COLO668 (cell line): ENCODE measurements at regions not wholly inside any gene's neighbourhood (a gene's known extent, or its start where the extent isn't known, plus 50 kb on each side); places are given as distances from the start of the nearest gene placed in this dataset.

Experiments used
- DNase-seq: peaks from one replicate; lab custom pipeline; 2025; ENCODE audit not compliant: unreplicated experiment; lab: John Stamatoyannopoulos, UW

- DNase-seq = no peak
These were observed 311.5 kb upstream of the PDE4D start for GRCh38 chr5:60205071-60205470.

- no peak for DNase-seq
These were observed 303.0 kb upstream of the PDE4D start for GRCh38 chr5:60196385-60197113.

GRCh38 chr5:60195551-60195950 lies 302.0 kb upstream of the PDE4D start:
- DNase-seq = no peak

GRCh38 chr5:60195083-60195482 lies 301.6 kb upstream of the PDE4D start:
- DNase-seq = no peak

- DNase-seq = no peak
These were observed 291.9 kb upstream of the PDE4D start for GRCh38 chr5:60185231-60186099.

- DNase-seq = no peak
These were observed 291.1 kb upstream of the PDE4D start for GRCh38 chr5:60184606-60185005.

GRCh38 chr5:60183881-60184280 lies 290.4 kb upstream of the PDE4D start:
- DNase-seq = no peak

GRCh38 chr5:60178101-60178500 lies 284.6 kb upstream of the PDE4D start:
- no peak for DNase-seq

GRCh38 chr5:60177596-60177995 lies 284.1 kb upstream of the PDE4D start:
- no peak for DNase-seq

- DNase-seq = no peak
These were observed 280.1 kb upstream of the PDE4D start for GRCh38 chr5:60173667-60174066.

- no peak for DNase-seq
These were observed 270.2 kb upstream of the PDE4D start for GRCh38 chr5:60163762-60164161.

GRCh38 chr5:60162441-60162840 lies 268.9 kb upstream of the PDE4D start:
- no peak for DNase-seq

- DNase-seq = no peak
These were observed 267.9 kb upstream of the PDE4D start for GRCh38 chr5:60161340-60161934.

- no peak for DNase-seq
These were observed 255.6 kb upstream of the PDE4D start for GRCh38 chr5:60149081-60149480.

- DNase-seq = no peak
These were observed 254.8 kb upstream of the PDE4D start for GRCh38 chr5:60148366-60148765.

- DNase-seq = no peak
These were observed 254.3 kb upstream of the PDE4D start for GRCh38 chr5:60147791-60148190.

GRCh38 chr5:60143942-60144549 lies 250.5 kb upstream of the PDE4D start:
- DNase-seq = no peak

- DNase-seq = no peak
These were observed 247.6 kb upstream of the PDE4D start for GRCh38 chr5:60141119-60141518.

GRCh38 chr5:60136841-60137240 lies 243.3 kb upstream of the PDE4D start:
- no peak for DNase-seq

- no peak for DNase-seq
These were observed 238.0 kb upstream of the PDE4D start for GRCh38 chr5:60131504-60131903.

GRCh38 chr5:60125636-60126035 lies 232.1 kb upstream of the PDE4D start:
- DNase-seq = no peak
